HCEC 1CT (cell line): ENCODE measurements at regions not wholly inside any gene's neighbourhood (a gene's known extent, or its start where the extent isn't known, plus 50 kb on each side); places are given as distances from the start of the nearest gene placed in this dataset.

Source experiments
- DNase-seq: peaks from one replicate; pipeline ENCODE4 v3.0.0-alpha.2; 2017

DNA sequence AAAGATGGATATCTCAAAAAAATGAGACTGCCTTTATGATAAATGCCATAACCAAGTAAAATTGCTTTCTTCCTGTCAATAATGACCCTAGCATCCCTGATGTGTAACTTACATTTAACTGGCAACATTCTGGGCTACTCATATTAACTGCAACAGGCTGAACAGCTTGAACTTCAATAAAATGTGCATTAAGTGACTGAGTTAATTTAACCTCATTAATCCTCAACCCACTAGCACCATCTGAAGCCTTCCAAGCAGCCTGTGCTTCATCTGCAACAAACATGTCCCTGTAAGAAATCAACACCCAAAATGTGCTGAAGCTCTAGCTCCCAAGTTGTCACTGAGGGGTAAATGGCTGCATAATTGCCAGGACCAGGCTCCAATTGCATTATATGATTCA lies 296.2 kb upstream of the ZC3H15 start:
- DNase-seq, result no peak

DNA sequence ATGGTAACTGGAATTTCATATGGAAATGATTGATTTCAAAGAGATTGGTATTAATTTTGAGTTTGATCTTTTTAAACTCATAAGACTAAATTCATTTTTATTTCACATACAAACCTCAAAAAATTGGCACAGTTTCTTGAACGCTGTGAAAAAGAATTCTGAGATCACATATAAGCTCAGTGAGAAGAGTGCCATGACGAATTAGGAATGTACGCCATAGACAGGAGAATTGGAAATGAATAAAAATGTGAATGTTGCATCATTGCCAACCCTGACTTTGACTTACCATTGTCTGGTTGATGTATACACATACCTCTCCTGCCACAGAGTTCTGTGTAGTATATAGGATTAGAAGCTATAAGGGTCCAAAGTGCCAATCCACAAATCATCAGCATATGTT lies 290.4 kb upstream of the ZC3H15 start:
- no peak for DNase-seq

- DNase-seq, result no peak
Observed at GRCh38 chr2:186197955-186198354, 288.1 kb upstream of the ZC3H15 start.

DNA sequence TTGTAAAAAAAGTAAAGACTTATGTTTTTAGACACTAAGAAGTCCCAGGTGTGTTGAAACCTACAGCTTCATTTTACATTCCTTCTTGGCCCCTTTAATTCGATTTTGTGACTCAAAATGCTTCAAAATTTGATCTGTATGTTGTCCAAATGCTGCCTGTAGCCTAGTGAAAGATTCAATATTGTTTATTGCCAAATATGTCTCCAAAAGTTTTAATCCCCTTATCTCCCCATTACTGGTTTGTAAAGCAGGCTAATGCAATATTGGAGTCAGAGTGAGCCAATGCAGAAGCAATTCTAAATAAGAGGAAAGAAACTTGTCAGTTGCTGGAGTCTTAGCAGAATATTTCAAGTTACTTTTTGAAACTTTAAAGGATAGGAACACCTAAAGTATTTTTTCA lies 287.0 kb upstream of the ZC3H15 start:
- DNase-seq, result no peak

DNA sequence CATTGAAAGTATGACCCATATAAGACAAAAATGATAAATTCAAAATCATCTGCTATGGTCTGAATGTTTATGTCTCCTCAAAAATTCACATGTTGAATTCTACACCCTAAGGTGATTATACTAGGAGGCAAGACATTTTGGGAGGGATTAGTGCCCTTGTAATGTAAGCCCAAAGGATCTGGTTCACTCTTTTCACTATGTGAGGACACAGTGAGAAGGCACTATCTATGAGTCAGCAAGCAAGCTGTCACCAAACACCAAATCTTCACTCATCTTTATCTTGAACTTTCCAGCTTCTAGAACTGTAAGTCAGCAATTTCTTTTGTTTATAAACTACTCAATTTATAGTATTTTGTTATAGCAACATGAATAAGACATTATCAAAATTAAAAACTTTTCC lies 284.7 kb upstream of the ZC3H15 start:
- DNase-seq, result peak; percentile 13

- no peak for DNase-seq
Observed at GRCh38 chr2:186205254-186205911, 280.7 kb upstream of the ZC3H15 start.

DNA sequence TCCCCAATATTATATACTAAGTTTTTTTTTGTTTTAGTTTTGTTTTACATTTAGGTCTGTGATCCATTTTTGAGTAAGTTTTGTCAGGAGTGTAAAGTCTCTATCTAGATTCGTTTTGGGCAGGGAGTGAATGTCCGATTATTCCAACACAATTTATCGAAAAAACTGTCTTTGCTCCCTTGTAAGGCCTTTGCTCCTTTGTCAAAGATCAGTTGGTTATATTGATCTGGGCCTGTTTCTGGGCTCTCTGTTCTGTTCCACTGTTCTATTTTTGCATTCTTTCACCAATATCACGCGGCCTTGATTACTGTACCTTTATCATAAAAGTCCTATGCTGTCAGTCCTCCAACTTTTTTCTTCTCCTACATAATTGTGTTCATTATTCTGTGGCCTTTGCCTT lies 276.5 kb upstream of the ZC3H15 start:
- DNase-seq, result no peak

DNA sequence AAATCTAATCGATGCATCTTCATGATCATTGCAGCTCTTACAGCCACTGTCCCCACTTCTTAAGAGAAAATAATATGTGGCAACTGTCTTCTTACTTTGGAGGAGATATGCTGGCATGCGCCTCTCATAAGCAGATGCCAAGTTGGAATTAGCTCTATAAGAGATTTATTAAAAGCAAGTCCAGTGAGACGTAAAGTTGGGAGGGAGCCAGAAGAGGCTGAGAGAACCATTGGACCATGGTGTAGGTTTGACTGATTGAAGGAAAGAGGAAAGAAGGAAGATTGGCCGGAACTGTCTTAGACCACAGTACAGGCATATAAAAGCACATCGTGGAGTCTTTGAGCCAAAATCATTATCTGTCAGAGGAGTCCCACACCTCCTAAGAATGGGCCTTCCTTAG lies 265.7 kb upstream of the ZC3H15 start:
- DNase-seq, result no peak

GRCh38 chr2:186229265-186229664 lies 256.8 kb upstream of the ZC3H15 start:
- no peak for DNase-seq

DNA sequence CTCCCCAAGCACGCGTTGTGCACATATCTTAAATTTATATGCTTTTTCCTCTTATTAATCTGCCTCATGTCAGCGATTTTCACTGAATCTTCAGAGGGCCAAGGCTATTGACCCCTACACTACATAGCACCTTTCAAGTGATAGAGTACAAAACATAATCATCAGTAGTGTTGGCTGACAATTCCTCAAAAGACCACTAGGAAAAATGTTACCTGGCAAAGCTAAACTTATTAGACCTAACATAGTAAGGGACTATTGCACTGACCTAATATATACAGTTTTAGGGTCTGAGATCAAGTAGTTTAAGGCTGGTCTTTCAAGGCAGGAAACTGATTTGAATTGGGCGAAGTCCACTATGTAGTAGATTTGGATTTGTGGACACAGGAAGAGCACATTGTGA lies 244.2 kb upstream of the ZC3H15 start:
- DNase-seq, result no peak

- no peak for DNase-seq
Observed at GRCh38 chr2:186254759-186255158, 231.3 kb upstream of the ZC3H15 start.

DNA sequence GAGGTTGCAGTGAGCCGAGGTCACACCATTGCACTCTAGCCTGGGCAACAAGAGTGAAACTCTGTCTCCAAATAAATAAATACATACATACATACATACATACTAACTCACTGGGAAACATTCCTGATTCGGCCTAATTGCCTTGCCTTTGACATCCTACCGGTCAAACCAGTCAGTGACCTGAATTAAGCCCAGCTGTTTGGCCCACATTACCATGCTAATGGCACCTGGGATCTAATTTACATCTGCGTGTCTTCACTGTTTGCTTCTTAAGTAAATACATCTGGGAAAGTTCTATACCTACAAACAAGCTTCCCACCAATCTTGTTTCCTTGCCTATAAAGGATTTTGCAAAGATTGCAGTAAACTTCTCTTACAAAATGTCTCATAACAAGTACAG lies 230.2 kb upstream of the ZC3H15 start:
- DNase-seq, result no peak

- DNase-seq, result peak; percentile 60
Observed at GRCh38 chr2:186256540-186256939, 229.5 kb upstream of the ZC3H15 start.

DNA sequence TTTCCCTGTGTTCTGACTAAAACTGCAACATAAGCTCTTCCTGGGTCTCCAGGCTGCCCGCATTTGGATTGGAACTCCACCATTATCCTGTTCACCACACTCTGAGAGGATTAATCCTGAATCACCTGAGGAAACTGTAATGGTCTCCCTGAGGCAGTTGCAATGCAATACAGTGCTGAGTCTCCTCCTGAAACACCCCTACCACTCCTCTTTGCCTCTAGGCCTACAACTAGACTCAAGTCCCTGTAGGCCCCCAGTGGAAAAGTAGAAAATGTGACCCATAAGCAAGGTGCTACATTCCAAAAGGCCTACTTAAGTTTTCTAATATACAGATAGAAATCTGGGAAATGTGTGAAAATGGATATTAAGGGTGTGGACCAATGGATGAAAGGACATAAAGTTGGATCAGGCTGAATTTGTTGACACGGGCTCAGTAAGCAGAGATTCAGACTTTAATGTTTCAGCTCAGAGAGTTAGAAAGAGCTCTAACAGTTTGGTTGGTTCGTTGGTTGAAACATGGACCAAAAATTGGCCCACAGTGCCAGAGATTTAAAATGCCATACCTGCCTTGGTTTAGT lies 222.3 kb upstream of the ZC3H15 start:
- DNase-seq, result no peak

DNA sequence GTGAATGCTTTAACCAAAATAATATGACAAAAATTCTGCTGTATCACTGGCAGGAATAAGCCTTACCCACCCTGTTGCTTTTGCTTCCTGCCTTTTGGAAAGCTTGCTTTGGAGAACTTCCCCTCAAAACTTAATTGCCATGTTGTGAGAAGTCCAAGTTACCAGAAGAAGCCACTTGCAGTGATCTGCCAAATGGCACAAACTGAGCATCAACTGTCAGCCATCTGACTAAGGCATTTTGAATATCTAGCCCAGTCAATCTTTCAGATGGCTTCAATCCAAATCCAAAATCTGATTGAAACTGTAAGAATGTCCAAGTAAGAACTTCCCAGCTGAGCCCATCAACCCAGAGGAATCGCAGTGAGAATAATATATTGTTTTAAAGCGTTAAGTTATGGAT lies 216.5 kb upstream of the ZC3H15 start:
- no peak for DNase-seq

DNA sequence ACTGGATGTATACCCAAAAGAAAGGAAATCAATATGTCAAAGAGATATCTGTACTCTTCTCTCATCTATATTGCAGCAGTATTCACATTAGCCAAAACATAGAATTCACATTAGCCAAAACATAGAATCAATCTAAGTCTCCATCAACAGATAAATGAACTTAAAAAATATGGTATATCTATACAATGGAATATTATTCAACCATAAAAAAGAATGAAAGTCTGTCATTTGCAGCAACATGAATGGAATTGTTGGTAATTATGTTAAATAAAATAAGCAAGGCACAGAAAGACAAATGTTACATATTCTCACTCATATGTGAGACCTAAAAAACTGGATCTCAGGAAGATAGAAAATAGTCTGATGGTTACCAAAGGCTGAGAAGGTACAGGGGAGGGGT lies 212.1 kb upstream of the ZC3H15 start:
- no peak for DNase-seq

DNA sequence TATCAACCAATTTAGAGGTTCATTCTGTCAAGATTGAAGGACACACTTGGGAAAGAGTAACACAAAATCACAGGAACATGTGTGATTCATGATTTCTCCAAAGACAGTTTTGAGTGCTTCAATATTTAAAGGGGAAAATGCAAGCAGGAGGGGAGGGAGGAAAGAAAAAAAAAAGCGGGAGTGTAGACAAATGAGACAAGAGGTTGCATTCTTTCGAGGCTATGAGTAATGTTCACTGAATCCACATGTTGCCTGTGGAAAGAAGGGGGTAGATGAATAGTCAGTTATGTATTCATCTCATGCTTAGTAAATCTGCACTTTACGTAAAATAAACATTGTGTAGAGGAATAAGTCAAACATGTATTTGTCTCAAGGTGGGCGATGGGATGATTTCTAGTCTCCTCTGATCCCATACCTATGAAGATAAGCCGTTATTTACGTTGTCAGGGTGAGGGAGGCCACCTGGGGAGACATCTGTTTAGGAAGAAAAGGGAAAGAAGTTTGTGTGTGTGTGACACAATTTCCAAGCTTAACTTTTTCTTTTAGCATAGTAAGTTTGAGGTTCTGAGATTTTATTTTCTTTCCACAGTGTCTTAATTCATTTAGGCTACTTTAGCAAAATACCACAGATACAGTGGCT lies 211.0 kb upstream of the ZC3H15 start:
- DNase-seq, result peak; percentile 89

DNA sequence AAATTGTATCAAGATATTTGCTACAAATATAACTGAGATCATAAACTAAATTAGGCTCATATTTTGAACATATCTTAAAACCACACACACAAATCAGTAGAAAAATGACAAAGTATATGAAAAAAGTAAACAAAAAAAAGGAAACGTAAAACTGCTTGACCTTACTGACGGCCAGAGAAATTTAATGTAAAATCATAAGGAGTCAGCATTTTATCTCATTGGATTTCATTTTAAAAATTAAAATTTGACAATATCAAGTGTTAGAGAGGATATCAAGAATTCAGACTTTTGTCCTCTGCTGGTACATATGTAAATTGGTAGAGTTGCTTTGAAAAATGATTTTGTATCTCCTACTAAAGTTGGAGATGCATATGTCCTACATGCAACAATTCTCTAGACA lies 209.2 kb upstream of the ZC3H15 start:
- DNase-seq, result no peak

GRCh38 chr2:186281726-186282125 lies 204.3 kb upstream of the ZC3H15 start:
- peak; percentile 6 for DNase-seq

- DNase-seq, result no peak
Observed at GRCh38 chr2:186294248-186294888, 191.7 kb upstream of the ZC3H15 start.

- DNase-seq, result no peak
Observed at GRCh38 chr2:186299610-186300009, 186.4 kb upstream of the ZC3H15 start.

DNA sequence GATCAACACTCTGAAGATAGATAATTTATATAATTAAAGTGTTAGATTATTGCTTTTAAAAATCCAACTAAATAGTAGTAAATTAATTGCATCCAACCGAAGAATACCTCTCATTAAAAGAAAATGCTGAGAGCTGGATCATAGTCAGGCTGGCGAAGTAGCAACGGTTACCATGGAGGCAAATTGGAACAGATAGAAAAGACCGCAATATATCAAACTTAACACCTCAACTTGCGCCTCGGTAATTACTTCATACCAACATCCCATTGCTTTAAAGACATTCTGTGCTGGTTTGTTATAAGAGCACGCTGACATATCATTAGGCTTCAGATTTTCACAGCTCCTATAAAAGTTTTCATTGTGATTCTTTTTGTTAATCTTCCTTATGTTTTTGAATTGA lies 183.8 kb upstream of the ZC3H15 start:
- DNase-seq, result no peak

GRCh38 chr2:186303091-186303490 lies 183.0 kb upstream of the ZC3H15 start:
- DNase-seq, result peak; percentile 5

GRCh38 chr2:186304064-186304463 lies 182.0 kb upstream of the ZC3H15 start:
- DNase-seq, result no peak
